ENCODE measurements at regions not wholly inside any gene's neighbourhood (a gene's known extent, or its start where the extent isn't known, plus 50 kb on each side); places are given as distances from the start of the nearest gene placed in this dataset.

DNA sequence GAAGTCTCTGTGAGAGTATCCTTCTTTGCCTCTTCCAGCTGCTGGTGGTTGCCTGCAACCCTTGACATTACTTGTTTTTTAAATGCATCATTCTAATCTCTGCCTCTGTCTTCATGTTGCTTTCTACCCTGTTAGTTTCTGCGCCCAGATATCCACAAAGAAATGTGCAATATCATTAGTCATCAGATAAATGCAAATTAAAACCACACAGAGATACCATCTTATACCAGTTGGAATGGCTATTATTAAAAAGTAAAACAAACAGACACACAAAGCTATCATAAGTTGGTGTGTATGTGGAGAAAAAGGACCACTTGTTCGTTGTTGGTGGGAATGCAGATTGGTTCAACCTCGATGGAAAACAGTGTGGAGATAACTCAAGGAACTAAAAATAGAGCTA, 517.4 kb downstream of the FAT4 start:
- no peaks in the 10 kb centered on the region for H3K36me3 ChIP-seq
- no peak for TF ChIP-seq EP300 (IDR thresholded peaks at IDR 0.05)
- no peak for TF ChIP-seq POLR2A (IDR thresholded peaks at IDR 0.05)
- TF ChIP-seq, protein P1, sequence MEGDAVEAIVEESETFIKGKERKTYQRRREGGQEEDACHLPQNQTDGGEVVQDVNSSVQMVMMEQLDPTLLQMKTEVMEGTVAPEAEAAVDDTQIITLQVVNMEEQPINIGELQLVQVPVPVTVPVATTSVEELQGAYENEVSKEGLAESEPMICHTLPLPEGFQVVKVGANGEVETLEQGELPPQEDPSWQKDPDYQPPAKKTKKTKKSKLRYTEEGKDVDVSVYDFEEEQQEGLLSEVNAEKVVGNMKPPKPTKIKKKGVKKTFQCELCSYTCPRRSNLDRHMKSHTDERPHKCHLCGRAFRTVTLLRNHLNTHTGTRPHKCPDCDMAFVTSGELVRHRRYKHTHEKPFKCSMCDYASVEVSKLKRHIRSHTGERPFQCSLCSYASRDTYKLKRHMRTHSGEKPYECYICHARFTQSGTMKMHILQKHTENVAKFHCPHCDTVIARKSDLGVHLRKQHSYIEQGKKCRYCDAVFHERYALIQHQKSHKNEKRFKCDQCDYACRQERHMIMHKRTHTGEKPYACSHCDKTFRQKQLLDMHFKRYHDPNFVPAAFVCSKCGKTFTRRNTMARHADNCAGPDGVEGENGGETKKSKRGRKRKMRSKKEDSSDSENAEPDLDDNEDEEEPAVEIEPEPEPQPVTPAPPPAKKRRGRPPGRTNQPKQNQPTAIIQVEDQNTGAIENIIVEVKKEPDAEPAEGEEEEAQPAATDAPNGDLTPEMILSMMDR (IDR thresholded peaks at IDR 0.05) = no peak
- TF ChIP-seq POLR2AphosphoS5 (IDR thresholded peaks at IDR 0.05) = no peak

DNA sequence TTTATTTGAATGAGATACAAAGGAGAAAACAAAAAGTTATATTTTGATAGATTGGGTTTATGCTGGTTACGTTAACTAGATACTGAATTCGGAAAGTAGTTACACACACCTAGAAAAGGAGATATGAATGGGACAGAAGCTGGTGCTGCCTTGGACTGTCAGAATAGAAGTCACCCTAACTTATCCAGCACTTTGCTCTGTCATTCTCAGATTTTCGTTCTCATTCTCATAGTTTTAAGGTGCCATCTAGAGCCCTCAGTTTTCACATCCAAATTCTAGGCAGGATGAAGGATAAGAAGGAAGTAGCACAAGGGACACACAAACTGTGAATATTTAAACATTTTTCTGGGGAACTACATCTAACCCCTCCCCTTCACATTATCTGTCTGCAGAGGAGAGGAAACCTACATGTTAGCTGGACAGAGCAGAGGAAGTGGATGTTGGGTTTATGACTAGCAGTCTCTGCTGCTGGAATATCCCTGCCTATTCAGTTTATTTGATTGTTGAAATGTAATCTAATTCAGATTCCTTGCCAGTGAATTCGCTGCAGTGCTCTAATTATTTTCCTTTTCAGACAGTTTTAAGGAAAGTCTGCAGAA, 521.9 kb downstream of the FAT4 start:
- Histone ChIP-seq H3K27me3 (no peaks in the 10 kb centered on the region), H3K9me3 (no peaks in the 10 kb centered on the region), H3K4me3 (no peak overlapping the region), H3K27ac (no peak overlapping the region), H3K4me1 (no peaks in the 10 kb centered on the region), H3K36me3 (no peaks in the 10 kb centered on the region)
- WGBS = 72% methylated on average over 4 of the region's 4 CpGs
- TF ChIP-seq EP300 (IDR thresholded peaks at IDR 0.05) = no peak
- TF ChIP-seq POLR2AphosphoS5 (IDR thresholded peaks at IDR 0.05) = no peak
- TF ChIP-seq POLR2A (IDR thresholded peaks at IDR 0.05) = no peak
- TF ChIP-seq, protein P1 (IDR thresholded peaks at IDR 0.05) = no peak
- DNase-seq (ENCODE audit: low spot score in 2 of 2) = no peak

More for the DNA sequence above, 517.4 kb downstream of the FAT4 start:
- 90% methylated on average over 3 of the region's 3 CpGs for WGBS
- no peaks in the 10 kb centered on the region for H3K27me3 ChIP-seq
- no peak overlapping the region for H3K27ac ChIP-seq
- H3K9me3 ChIP-seq = no peaks in the 10 kb centered on the region
- no peaks in the 10 kb centered on the region for H3K4me1 ChIP-seq
- no peak overlapping the region for H3K4me3 ChIP-seq
- no peak for DNase-seq (ENCODE audit: low spot score in 2 of 2)

DNA sequence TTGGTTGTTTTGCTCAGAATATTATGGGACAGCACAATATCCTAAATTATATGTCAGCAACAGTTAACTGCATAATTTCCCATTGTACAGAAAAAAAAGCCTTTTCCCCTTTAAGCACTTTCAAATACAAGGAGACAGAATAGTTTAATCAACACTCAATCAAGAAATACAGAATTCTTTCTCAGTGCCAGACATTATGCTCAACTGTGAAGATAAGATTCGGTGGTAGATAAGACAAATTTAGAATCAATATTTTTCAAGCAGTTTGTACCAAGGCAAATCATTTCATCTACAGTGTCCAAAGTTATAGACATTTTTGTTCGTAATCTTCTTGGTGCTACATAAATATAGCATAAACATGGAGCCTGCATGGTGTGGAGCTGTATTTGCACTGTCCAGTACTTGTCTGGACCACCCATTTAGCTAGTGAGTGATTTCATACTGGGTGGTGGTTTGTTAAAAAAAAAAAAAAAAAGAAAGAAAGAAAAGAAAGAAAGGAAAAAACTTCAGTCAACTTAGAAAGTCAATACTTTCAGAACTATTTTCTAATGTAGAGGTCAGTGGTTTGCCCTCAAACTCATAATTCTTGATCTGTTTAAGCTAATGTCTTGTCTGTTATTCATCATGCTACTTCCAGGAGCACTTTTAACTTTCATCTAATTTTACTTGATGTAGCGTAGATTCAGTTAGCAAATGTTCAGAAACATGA, 522.9 kb downstream of the FAT4 start:
- no peak for TF ChIP-seq POLR2A (IDR thresholded peaks at IDR 0.05)
- no peak for TF ChIP-seq POLR2AphosphoS5 (IDR thresholded peaks at IDR 0.05)
- TF ChIP-seq, protein P1 (IDR thresholded peaks at IDR 0.05) = no peak
- TF ChIP-seq EP300 (IDR thresholded peaks at IDR 0.05) = no peak
- no peaks in the 10 kb centered on the region for H3K9me3 ChIP-seq
- DNase-seq (ENCODE audit: low spot score in 2 of 2) = no peak
- no peaks in the 10 kb centered on the region for H3K27me3 ChIP-seq
- H3K36me3 ChIP-seq = no peaks in the 10 kb centered on the region
- no peaks in the 10 kb centered on the region for H3K4me1 ChIP-seq
- 74% methylated on average over 3 of the region's 3 CpGs for WGBS
- H3K27ac ChIP-seq = no peak overlapping the region
- no peak overlapping the region for H3K4me3 ChIP-seq

DNA sequence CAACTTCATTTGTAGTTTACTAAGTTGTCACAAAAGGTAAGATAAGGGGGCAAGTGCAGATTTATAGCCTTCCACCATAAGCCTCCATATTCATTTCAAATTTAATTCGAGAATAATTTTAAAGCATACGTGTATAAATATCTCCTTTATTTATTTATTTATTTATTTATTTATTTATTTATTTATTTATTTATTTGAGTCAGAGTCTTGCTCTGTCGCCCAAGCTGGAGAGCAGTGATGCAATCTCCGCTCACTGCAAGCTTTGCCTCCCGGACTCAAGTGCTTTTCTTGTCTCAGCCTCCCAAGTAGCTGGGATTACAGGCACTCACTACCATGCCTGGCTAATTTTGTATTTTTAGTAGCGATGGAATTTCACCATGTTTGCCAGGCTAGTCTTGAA, 523.4 kb downstream of the FAT4 start:
- no peak for DNase-seq (ENCODE audit: low spot score in 2 of 2)
- H3K27me3 ChIP-seq = no peaks in the 10 kb centered on the region
- H3K4me1 ChIP-seq = no peaks in the 10 kb centered on the region
- no peaks in the 10 kb centered on the region for H3K9me3 ChIP-seq
- H3K4me3 ChIP-seq = no peak overlapping the region
- TF ChIP-seq EP300 (IDR thresholded peaks at IDR 0.05) (no peak), POLR2A (IDR thresholded peaks at IDR 0.05) (no peak), POLR2AphosphoS5 (IDR thresholded peaks at IDR 0.05) (no peak)
- TF ChIP-seq, protein P1 (IDR thresholded peaks at IDR 0.05) = no peak
- WGBS = 75% methylated on average over 6 of the region's 6 CpGs
- H3K36me3 ChIP-seq = no peaks in the 10 kb centered on the region
- H3K27ac ChIP-seq = no peak overlapping the region

DNA sequence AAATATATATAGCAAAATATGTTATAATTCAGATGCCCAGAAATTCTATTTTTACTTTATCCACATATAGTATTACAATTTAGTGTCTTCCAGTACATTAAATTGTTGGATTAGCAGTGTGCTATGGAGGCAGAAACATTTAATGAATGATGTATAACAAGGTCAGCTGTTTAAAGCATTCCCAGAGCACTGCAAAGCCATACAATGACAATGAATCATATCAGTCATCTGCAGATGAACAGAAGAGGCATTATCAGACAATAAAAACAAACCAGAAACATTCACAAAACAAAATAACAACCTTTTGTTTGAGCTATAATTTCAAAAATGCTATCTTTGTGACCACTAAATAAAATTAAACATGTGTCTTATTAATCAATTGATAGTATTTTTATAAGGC, 524.2 kb downstream of the FAT4 start:
- no peak for DNase-seq (ENCODE audit: low spot score in 2 of 2)
- TF ChIP-seq, protein P1 (IDR thresholded peaks at IDR 0.05) = no peak
- Histone ChIP-seq H3K9me3 (no peaks in the 10 kb centered on the region), H3K36me3 (no peaks in the 10 kb centered on the region), H3K27me3 (no peaks in the 10 kb centered on the region), H3K4me1 (no peaks in the 10 kb centered on the region), H3K27ac (no peak overlapping the region), H3K4me3 (no peak overlapping the region)

Data from suprapubic skin (tissue), 4 donors.